MM.1S (cell line): ENCODE measurements at regions not wholly inside any gene's neighbourhood (a gene's known extent, or its start where the extent isn't known, plus 50 kb on each side); places are given as distances from the start of the nearest gene placed in this dataset.

Source experiments
- DNase-seq: peaks from one replicate; pipeline ENCODE4 v3.0.0-alpha.2; 2015
- H2AFZ ChIP-seq: fragments of 300-600 bp; sonication (generic); 2 replicates; pipeline ENCODE4 v1.6.0; 2016; ENCODE audit warnings: antibody characterized with exemption, low read length
- H3F3A ChIP-seq: fragments of 300-600 bp; sonication (generic); 2 replicates; pipeline ENCODE4 v1.6.1; 2016; ENCODE audit warnings: mild to moderate bottlenecking, antibody characterized with exemption, low read length, moderate library complexity, mixed read lengths; ENCODE audit not compliant: insufficient read depth
- H3K27ac ChIP-seq: fragments of 300-600 bp; sonication (generic); 2 replicates; pipeline ENCODE4 v1.5.1; 2016; ENCODE audit warnings: mild to moderate bottlenecking, low read length
- H3K27me3 ChIP-seq: fragments of 300-600 bp; sonication (generic); replicated peaks from 2 replicates; pipeline ENCODE4 v1.6.0; 2016; ENCODE audit warnings: low read length; ENCODE audit not compliant: insufficient read depth
- H3K36me3 ChIP-seq: fragments of 300-600 bp; sonication (generic); replicated peaks from 2 replicates; pipeline ENCODE4 v1.6.1; 2016; ENCODE audit warnings: mild to moderate bottlenecking, low read length, mixed read lengths; ENCODE audit not compliant: insufficient read depth
- H3K4me1 ChIP-seq: fragments of 300-600 bp; sonication (generic); 2 replicates; pipeline ENCODE4 v1.6.1; 2016; ENCODE audit warnings: low read length, mixed read lengths
- H3K4me2 ChIP-seq: fragments of 300-600 bp; sonication (generic); 2 replicates; pipeline ENCODE4 v1.6.0; 2016; ENCODE audit warnings: low read depth, low read length
- H3K4me3 ChIP-seq: fragments of 300-600 bp; sonication (generic); 2 replicates; pipeline ENCODE4 v1.5.1; 2016; ENCODE audit warnings: low read length, mixed read lengths
- H3K79me2 ChIP-seq: fragments of 300-600 bp; sonication (generic); 2 replicates; pipeline ENCODE4 v1.6.1; 2016; ENCODE audit warnings: mixed run types, low read length, mixed read lengths
- H3K9ac ChIP-seq: fragments of 300-600 bp; sonication (generic); 2 replicates; pipeline ENCODE4 v1.6.1; 2016; ENCODE audit warnings: low read length, mixed read lengths
- H3K9me2 ChIP-seq: fragments of 300-600 bp; sonication (generic); replicated peaks from 2 replicates; pipeline ENCODE4 v1.6.1; 2016; ENCODE audit warnings: mild to moderate bottlenecking, low read length, mixed read lengths; ENCODE audit not compliant: insufficient read depth
- H3K9me3 ChIP-seq: fragments of 300-600 bp; sonication (generic); replicated peaks from 2 replicates; pipeline ENCODE4 v1.6.1; 2016; ENCODE audit warnings: mild to moderate bottlenecking, low read length, mixed read lengths; ENCODE audit not compliant: insufficient read depth
- H4K20me1 ChIP-seq: fragments of 300-600 bp; sonication (generic); 2 replicates; pipeline ENCODE4 v1.6.1; 2016; ENCODE audit warnings: mild to moderate bottlenecking, low read length, moderate library complexity, mixed read lengths; ENCODE audit not compliant: insufficient read depth
- CTCF ChIP-seq: fragments of 300-600 bp; sonication (generic); IDR thresholded peaks from 2 replicates; pipeline ENCODE4 v1.5.1; 2016; ENCODE audit warnings: antibody characterized with exemption, low read length, mixed read lengths
- EZH2 ChIP-seq: fragments of 300-600 bp; sonication (generic); optimal IDR thresholded peaks from 2 replicates; pipeline ENCODE3; 2017; ENCODE audit warnings: low read depth, mild to moderate bottlenecking, antibody characterized with exemption, low read length, mixed read lengths
- EZH2phosphoT487 ChIP-seq: fragments of 300-600 bp; sonication (generic); IDR thresholded peaks from 2 replicates; pipeline ENCODE4 v1.6.1; 2018; ENCODE audit warnings: antibody characterized with exemption, low read length

GRCh38 chr5:96265487-96265886, 167.6 kb downstream of the PCSK1 start:
- Histone ChIP-seq H3K4me1 (no peaks in the 10 kb centered on the region), H3K27ac (no peak overlapping the region), H2AFZ (no peak overlapping the region), H3K9ac (no peak overlapping the region), H4K20me1 (no peaks in the 10 kb centered on the region), H3K9me3 (no peaks in the 10 kb centered on the region), H3K4me3 (no peak overlapping the region), H3K79me2 (no peaks in the 10 kb centered on the region), H3K9me2 (no peaks in the 10 kb centered on the region), H3K36me3 (no peaks in the 10 kb centered on the region), H3K27me3 (no peaks in the 10 kb centered on the region), H3K4me2 (no peak overlapping the region), H3F3A (no peaks in the 10 kb centered on the region)
- TF ChIP-seq CTCF, result no peak
- TF ChIP-seq EZH2, result no peak
- no peak for TF ChIP-seq EZH2phosphoT487
- no peak for DNase-seq

DNA sequence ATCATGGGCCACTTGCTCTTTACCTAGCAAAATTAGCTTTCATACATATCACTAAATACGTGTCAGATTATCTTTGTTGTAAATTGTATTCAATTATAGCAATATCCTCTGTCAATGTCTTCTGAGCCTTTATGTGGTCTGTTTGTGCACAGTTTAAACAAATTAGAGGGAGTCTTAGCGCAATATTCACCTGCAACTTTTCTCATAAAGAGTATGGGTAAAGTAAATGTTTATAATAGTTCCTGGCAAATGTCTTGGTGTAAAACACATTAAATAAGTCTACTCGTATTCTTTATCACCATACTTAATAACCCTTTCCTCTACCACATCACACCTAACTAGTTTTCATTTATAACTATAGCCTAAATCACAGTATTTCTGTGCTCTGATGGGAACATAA, 169.0 kb downstream of the PCSK1 start:
- Histone ChIP-seq H3K79me2 (no peaks in the 10 kb centered on the region), H3F3A (no peaks in the 10 kb centered on the region), H3K9me2 (no peaks in the 10 kb centered on the region), H3K9me3 (no peaks in the 10 kb centered on the region), H2AFZ (no peak overlapping the region), H3K27ac (no peak overlapping the region), H4K20me1 (no peaks in the 10 kb centered on the region), H3K27me3 (no peaks in the 10 kb centered on the region), H3K9ac (no peak overlapping the region), H3K4me2 (no peak overlapping the region), H3K36me3 (no peaks in the 10 kb centered on the region), H3K4me1 (0 out of 2 replicates have a peak, but pooled peaks cover 5% of the 10 kb centered on the region), H3K4me3 (no peak overlapping the region)
- DNase-seq, result no peak
- TF ChIP-seq CTCF (no peak), EZH2phosphoT487 (no peak), EZH2 (no peak)

GRCh38 chr5:96262105-96262504, 170.9 kb downstream of the PCSK1 start:
- Histone ChIP-seq H3K27ac (no peak overlapping the region), H3F3A (no peaks in the 10 kb centered on the region), H3K9me3 (no peaks in the 10 kb centered on the region), H3K4me3 (no peak overlapping the region), H4K20me1 (no peaks in the 10 kb centered on the region), H3K9ac (no peak overlapping the region), H2AFZ (no peak overlapping the region), H3K79me2 (no peaks in the 10 kb centered on the region), H3K4me2 (no peak overlapping the region), H3K27me3 (no peaks in the 10 kb centered on the region), H3K4me1 (0 out of 2 replicates have a peak, but pooled peaks cover 6% of the 10 kb centered on the region), H3K36me3 (no peaks in the 10 kb centered on the region), H3K9me2 (no peaks in the 10 kb centered on the region)
- TF ChIP-seq EZH2phosphoT487 (no peak), CTCF (no peak), EZH2 (no peak)
- DNase-seq, result no peak
